HAP-1 (cell line): ENCODE measurements at regions not wholly inside any gene's neighbourhood (a gene's known extent, or its start where the extent isn't known, plus 50 kb on each side); places are given as distances from the start of the nearest gene placed in this dataset.
"Not testable (repeated sequence)": the region's sequence is repeated elsewhere in the genome, so short reads cannot be mapped to it uniquely, and the experiment has no call there.

Experiments used
- DNase-seq, 2 experiments: peaks; one replicate each; pipeline ENCODE4 v3.0.0-alpha.2; 2016 to 2020; ENCODE audit warnings: low spot score in 2 of 2
- H3K27me3 ChIP-seq: fragments of 250-450 bp; sonication (Bioruptor Pico); 2 replicates; pipeline ENCODE4 v1.5.1; 2020; ENCODE audit warnings: low read depth, mild to moderate bottlenecking, moderate library complexity
- H3K36me3 ChIP-seq: fragments of 250-450 bp; sonication (Bioruptor Pico); replicated peaks from 2 replicates; pipeline ENCODE4 v1.5.1; 2020; ENCODE audit warnings: mild to moderate bottlenecking
- H3K4me1 ChIP-seq: fragments of 250-450 bp; sonication (Bioruptor Pico); 2 replicates; pipeline ENCODE4 v1.5.1; 2020; ENCODE audit warnings: mild to moderate bottlenecking
- H3K4me3 ChIP-seq: fragments of 250-450 bp; sonication (Bioruptor Pico); 2 replicates; pipeline ENCODE4 v1.5.1; 2020; ENCODE audit warnings: mild to moderate bottlenecking, moderate library complexity
- H3K9me3 ChIP-seq: fragments of 250-450 bp; sonication (Bioruptor Pico); 2 replicates; pipeline ENCODE4 v1.5.1; 2020; ENCODE audit warnings: mild to moderate bottlenecking, moderate library complexity
- in situ Hi-C: fragments of 300-500 bp; cut with MboI; formaldehyde crosslinking; loops from 3 replicates; pipeline ENCODE4 v1.14.3; 2020; ENCODE audit warnings: low sequenced_read_pairs, inconsistent platforms, mixed read lengths

GRCh38 chr21:27887808-27888455 lies 921.0 kb upstream of the ADAMTS5 start:
- DNase-seq, H3K9me3 ChIP-seq, H3K4me1 ChIP-seq, in situ Hi-C loops, H3K36me3 ChIP-seq, H3K4me3 ChIP-seq, H3K27me3 ChIP-seq: not testable (repeated sequence)

GRCh38 chr21:27885296-27885711 lies 918.4 kb upstream of the ADAMTS5 start:
- no peaks in the 10 kb centered on the region for H3K4me1 ChIP-seq
- H3K36me3 ChIP-seq: no peaks in the 10 kb centered on the region
- no peak for DNase-seq
- in situ Hi-C loops: no loop called here
- no peak overlapping the region for H3K4me3 ChIP-seq
- H3K9me3 ChIP-seq: no peaks in the 10 kb centered on the region
- H3K27me3 ChIP-seq: no peaks in the 10 kb centered on the region

GRCh38 chr21:27881331-27881730 lies 914.4 kb upstream of the ADAMTS5 start:
- H3K36me3 ChIP-seq, H3K4me1 ChIP-seq, H3K27me3 ChIP-seq, H3K9me3 ChIP-seq, DNase-seq, in situ Hi-C loops, H3K4me3 ChIP-seq: not testable (repeated sequence)

- H3K4me3 ChIP-seq, H3K36me3 ChIP-seq, H3K4me1 ChIP-seq, in situ Hi-C loops, H3K27me3 ChIP-seq, DNase-seq, H3K9me3 ChIP-seq: not testable (repeated sequence)
Observed at GRCh38 chr21:27872411-27872810, 905.5 kb upstream of the ADAMTS5 start.

- H3K4me1 ChIP-seq, DNase-seq, H3K4me3 ChIP-seq, H3K27me3 ChIP-seq, H3K36me3 ChIP-seq, in situ Hi-C loops, H3K9me3 ChIP-seq: not testable (repeated sequence)
Observed at GRCh38 chr21:27870755-27871154, 903.9 kb upstream of the ADAMTS5 start.

- in situ Hi-C loops, H3K4me3 ChIP-seq, DNase-seq: not testable (repeated sequence)
Observed at GRCh38 chr21:27860314-27860955, 893.5 kb upstream of the ADAMTS5 start.

GRCh38 chr21:27858053-27858825 lies 891.4 kb upstream of the ADAMTS5 start:
- H3K36me3 ChIP-seq, H3K27me3 ChIP-seq, in situ Hi-C loops, H3K9me3 ChIP-seq, H3K4me1 ChIP-seq, DNase-seq, H3K4me3 ChIP-seq: not testable (repeated sequence)

More at GRCh38 chr21:27860314-27860955, 893.5 kb upstream of the ADAMTS5 start:
- H3K27me3 ChIP-seq, H3K4me1 ChIP-seq, H3K9me3 ChIP-seq, H3K36me3 ChIP-seq: not testable (repeated sequence)

GRCh38 chr21:27856988-27857387 lies 890.1 kb upstream of the ADAMTS5 start:
- DNase-seq, H3K27me3 ChIP-seq, H3K9me3 ChIP-seq, H3K4me1 ChIP-seq, H3K36me3 ChIP-seq, H3K4me3 ChIP-seq, in situ Hi-C loops: not testable (repeated sequence)

- Histone ChIP-seq H3K27me3 (no peaks in the 10 kb centered on the region), H3K4me1 (no peaks in the 10 kb centered on the region)
Observed at GRCh38 chr21:27841084-27841672, 874.3 kb upstream of the ADAMTS5 start.

GRCh38 chr21:27840262-27840661 lies 873.4 kb upstream of the ADAMTS5 start:
- Histone ChIP-seq H3K4me1 (no peaks in the 10 kb centered on the region), H3K36me3 (no peaks in the 10 kb centered on the region), H3K27me3 (no peaks in the 10 kb centered on the region), H3K9me3 (0 out of 2 replicates have a peak, but pooled peaks cover 2% of the 10 kb centered on the region), H3K4me3 (no peak overlapping the region)
- DNase-seq: no peak
- in situ Hi-C loops: no loop called here

More at GRCh38 chr21:27841084-27841672, 874.3 kb upstream of the ADAMTS5 start:
- in situ Hi-C loops: no loop called here
- no peaks in the 10 kb centered on the region for H3K36me3 ChIP-seq
- H3K4me3 ChIP-seq: no peak overlapping the region
- 0 out of 2 replicates have a peak, but pooled peaks cover 2% of the 10 kb centered on the region for H3K9me3 ChIP-seq
- DNase-seq: no peak

GRCh38 chr21:27839512-27840115 lies 872.7 kb upstream of the ADAMTS5 start:
- in situ Hi-C loops: no loop called here
- Histone ChIP-seq H3K4me1 (no peaks in the 10 kb centered on the region), H3K9me3 (0 out of 2 replicates have a peak, but pooled peaks cover 2% of the 10 kb centered on the region), H3K36me3 (no peaks in the 10 kb centered on the region), H3K27me3 (no peaks in the 10 kb centered on the region), H3K4me3 (no peak overlapping the region)
- DNase-seq: no peak

GRCh38 chr21:27838573-27838972 lies 871.7 kb upstream of the ADAMTS5 start:
- Histone ChIP-seq H3K9me3 (0 out of 2 replicates have a peak, but pooled peaks cover 2% of the 10 kb centered on the region), H3K4me1 (no peaks in the 10 kb centered on the region), H3K36me3 (no peaks in the 10 kb centered on the region), H3K27me3 (no peaks in the 10 kb centered on the region), H3K4me3 (no peak overlapping the region)
- no peak for DNase-seq
- in situ Hi-C loops: no loop called here

GRCh38 chr21:27837936-27838335 lies 871.0 kb upstream of the ADAMTS5 start:
- in situ Hi-C loops: no loop called here
- Histone ChIP-seq H3K36me3 (no peaks in the 10 kb centered on the region), H3K4me3 (no peak overlapping the region), H3K27me3 (no peaks in the 10 kb centered on the region), H3K9me3 (no peaks in the 10 kb centered on the region), H3K4me1 (no peaks in the 10 kb centered on the region)
- no peak for DNase-seq
